ENCODE measurements at regions not wholly inside any gene's neighbourhood (a gene's known extent, or its start where the extent isn't known, plus 50 kb on each side); places are given as distances from the start of the nearest gene placed in this dataset.
A peak's percentile ranks its signal among the peaks of the same experiment; 100 is the strongest.

DNA sequence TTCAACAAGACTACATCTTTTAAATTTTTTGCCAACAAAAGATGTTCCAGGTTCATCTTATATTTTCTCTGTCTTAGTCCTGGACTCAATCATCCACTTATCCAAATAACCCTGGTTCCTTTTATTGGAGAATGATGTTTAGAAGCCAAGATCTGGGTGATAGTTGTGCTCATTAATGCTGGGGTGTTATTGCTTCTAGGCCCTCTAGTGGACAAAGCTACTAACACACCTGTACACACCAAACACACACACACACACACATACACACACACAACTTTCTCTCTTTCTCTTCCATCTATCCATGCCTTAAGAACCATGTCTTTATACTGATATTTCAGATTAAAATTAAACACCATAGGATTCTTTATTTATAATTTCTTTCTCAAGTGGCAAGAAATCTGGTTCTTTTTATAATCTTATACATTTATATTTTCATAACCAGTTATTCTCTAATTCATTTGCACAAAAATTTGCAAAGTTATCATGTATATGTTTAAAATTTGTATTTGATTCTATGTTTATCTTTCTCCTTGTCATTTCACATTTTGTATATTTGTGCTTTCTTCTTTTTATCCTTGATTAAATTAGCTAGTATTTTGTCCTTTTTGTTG lies 179.1 kb upstream of the SMIM23 start:
- DNase-seq (no peak), FAIRE-seq (peak; percentile 19)
- Histone ChIP-seq H3K27ac (ENCODE audit: low read depth in 1 of 3, low read length in 2 of 3) (no peak overlapping the region), H3K4me3 (ENCODE audit: low read depth in 1 of 3, low read length in 3 of 3) (no peak overlapping the region), H3K36me3 (ENCODE audit: control insufficient read depth in 3 of 3, insufficient read depth in 2 of 3, low read depth in 1 of 3, low read length in 3 of 3) (no peaks in the 10 kb centered on the region), H3K27me3 (ENCODE audit: control insufficient read depth in 3 of 3, insufficient read depth in 3 of 3, low read length in 3 of 3) (peaks cover 0 to 6% (median 0%) of the 10 kb centered on the region in 3 donors), H3K9me3 (ENCODE audit: control insufficient read depth in 2 of 2, insufficient read depth in 1 of 2, low read depth in 1 of 2, low read length in 1 of 2) (peaks cover 0 to 2% of the 10 kb centered on the region in 2 donors), H3K4me1 (ENCODE audit: control insufficient read depth in 3 of 3, insufficient read depth in 2 of 3, low read depth in 1 of 3, low read length in 2 of 3) (no peaks in the 10 kb centered on the region)

DNA sequence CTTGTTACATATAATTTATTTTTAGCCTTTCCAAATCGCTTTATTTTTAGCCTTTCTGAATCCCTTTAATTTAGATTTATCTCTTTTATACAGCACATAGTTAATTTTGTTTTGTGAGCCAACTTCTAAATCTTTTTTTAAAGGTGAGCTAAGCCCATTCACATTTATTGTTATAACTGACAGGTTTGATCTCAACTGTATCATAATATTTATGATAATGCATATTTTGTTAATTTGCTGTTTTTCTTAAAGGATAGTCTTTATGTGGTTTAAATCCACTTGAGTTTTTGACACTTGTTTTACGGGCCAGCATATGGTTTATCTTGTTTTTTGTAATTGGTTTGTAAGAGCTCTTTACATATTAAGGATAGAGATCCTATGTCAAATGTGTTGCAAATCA lies 177.8 kb upstream of the SMIM23 start:
- peaks cover 0 to 6% (median 2%) of the 10 kb centered on the region in 3 donors for H3K27me3 ChIP-seq (ENCODE audit: control insufficient read depth in 3 of 3, insufficient read depth in 3 of 3, low read length in 3 of 3)
- H3K4me1 ChIP-seq (ENCODE audit: control insufficient read depth in 3 of 3, insufficient read depth in 2 of 3, low read depth in 1 of 3, low read length in 2 of 3) = no peaks in the 10 kb centered on the region
- no peak overlapping the region for H3K27ac ChIP-seq (ENCODE audit: low read depth in 1 of 3, low read length in 2 of 3)
- no peaks in the 10 kb centered on the region for H3K36me3 ChIP-seq (ENCODE audit: control insufficient read depth in 3 of 3, insufficient read depth in 2 of 3, low read depth in 1 of 3, low read length in 3 of 3)
- peaks cover 0 to 2% of the 10 kb centered on the region in 2 donors for H3K9me3 ChIP-seq (ENCODE audit: control insufficient read depth in 2 of 2, insufficient read depth in 1 of 2, low read depth in 1 of 2, low read length in 1 of 2)
- DNase-seq = no peak
- WGBS, 3 donors = 82 to 89% (median 86%) methylated on average over 2 of the region's 2 CpGs
- FAIRE-seq = no peak
- no peak overlapping the region for H3K4me3 ChIP-seq (ENCODE audit: low read depth in 1 of 3, low read length in 3 of 3)

GRCh38 chr5:171609806-171610452 lies 175.7 kb upstream of the SMIM23 start:
- H3K27ac ChIP-seq (ENCODE audit: low read depth in 1 of 3, low read length in 2 of 3) = no peak overlapping the region
- H3K36me3 ChIP-seq (ENCODE audit: control insufficient read depth in 3 of 3, insufficient read depth in 2 of 3, low read depth in 1 of 3, low read length in 3 of 3) = no peaks in the 10 kb centered on the region
- peaks cover 0 to 14% (median 4%) of the 10 kb centered on the region in 3 donors for H3K27me3 ChIP-seq (ENCODE audit: control insufficient read depth in 3 of 3, insufficient read depth in 3 of 3, low read length in 3 of 3)
- DNase-seq (no peak), FAIRE-seq (no peak)
- H3K4me1 ChIP-seq (ENCODE audit: control insufficient read depth in 3 of 3, insufficient read depth in 2 of 3, low read depth in 1 of 3, low read length in 2 of 3) = no peaks in the 10 kb centered on the region
- WGBS, 3 donors = 47 to 55% (median 50%) methylated on average over 3 of the region's 3 CpGs
- no peak overlapping the region for H3K4me3 ChIP-seq (ENCODE audit: low read depth in 1 of 3, low read length in 3 of 3)
- H3K9me3 ChIP-seq (ENCODE audit: control insufficient read depth in 2 of 2, insufficient read depth in 1 of 2, low read depth in 1 of 2, low read length in 1 of 2) = peaks cover 0 to 2% of the 10 kb centered on the region in 2 donors

- Histone ChIP-seq H3K27ac (ENCODE audit: low read depth in 1 of 3, low read length in 2 of 3) (no peak overlapping the region), H3K4me3 (ENCODE audit: low read depth in 1 of 3, low read length in 3 of 3) (no peak overlapping the region), H3K4me1 (ENCODE audit: control insufficient read depth in 3 of 3, insufficient read depth in 2 of 3, low read depth in 1 of 3, low read length in 2 of 3) (no peaks in the 10 kb centered on the region), H3K9me3 (ENCODE audit: control insufficient read depth in 2 of 2, insufficient read depth in 1 of 2, low read depth in 1 of 2, low read length in 1 of 2) (peaks cover 0 to 2% of the 10 kb centered on the region in 2 donors), H3K36me3 (ENCODE audit: control insufficient read depth in 3 of 3, insufficient read depth in 2 of 3, low read depth in 1 of 3, low read length in 3 of 3) (no peaks in the 10 kb centered on the region), H3K27me3 (ENCODE audit: control insufficient read depth in 3 of 3, insufficient read depth in 3 of 3, low read length in 3 of 3) (peaks cover 0 to 14% (median 7%) of the 10 kb centered on the region in 3 donors)
- 50 to 59% (median 56%) methylated on average over 5 of the region's 5 CpGs for WGBS, 3 donors
- FAIRE-seq = no peak
- DNase-seq = no peak
These were observed 174.9 kb upstream of the SMIM23 start for GRCh38 chr5:171610686-171611085.

DNA sequence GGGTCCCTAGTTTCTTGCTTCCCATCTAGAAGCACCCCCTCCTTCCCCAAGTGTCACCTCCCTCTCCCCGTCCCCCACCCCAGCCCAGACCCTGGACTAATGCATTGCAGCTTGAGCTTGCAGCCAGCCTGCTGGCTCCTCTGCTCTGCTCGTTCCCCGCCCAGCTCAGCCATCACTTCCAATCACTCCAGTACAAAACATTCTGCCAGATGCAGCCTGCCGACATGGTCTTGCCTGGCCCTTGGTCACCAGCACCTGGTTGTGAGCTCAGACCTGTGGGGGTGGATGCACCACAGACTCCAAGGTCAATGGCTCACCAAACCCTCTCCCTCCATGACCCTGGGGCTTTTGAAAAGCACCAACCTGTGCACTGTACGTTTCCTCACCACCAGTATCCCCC lies 172.9 kb upstream of the SMIM23 start:
- H3K4me1 ChIP-seq (ENCODE audit: control insufficient read depth in 3 of 3, insufficient read depth in 2 of 3, low read depth in 1 of 3, low read length in 2 of 3) = no peaks in the 10 kb centered on the region
- FAIRE-seq (no peak), DNase-seq (no peak)
- no peak overlapping the region for H3K4me3 ChIP-seq (ENCODE audit: low read depth in 1 of 3, low read length in 3 of 3)
- 72 to 83% (median 73%) methylated on average over 5 of the region's 5 CpGs for WGBS, 3 donors
- no peak overlapping the region for H3K27ac ChIP-seq (ENCODE audit: low read depth in 1 of 3, low read length in 2 of 3)
- H3K36me3 ChIP-seq (ENCODE audit: control insufficient read depth in 3 of 3, insufficient read depth in 2 of 3, low read depth in 1 of 3, low read length in 3 of 3) = no peaks in the 10 kb centered on the region
- H3K9me3 ChIP-seq (ENCODE audit: control insufficient read depth in 2 of 2, insufficient read depth in 1 of 2, low read depth in 1 of 2, low read length in 1 of 2) = no peaks in the 10 kb centered on the region
- H3K27me3 ChIP-seq (ENCODE audit: control insufficient read depth in 3 of 3, insufficient read depth in 3 of 3, low read length in 3 of 3) = peaks cover 0 to 14% (median 7%) of the 10 kb centered on the region in 3 donors

DNA sequence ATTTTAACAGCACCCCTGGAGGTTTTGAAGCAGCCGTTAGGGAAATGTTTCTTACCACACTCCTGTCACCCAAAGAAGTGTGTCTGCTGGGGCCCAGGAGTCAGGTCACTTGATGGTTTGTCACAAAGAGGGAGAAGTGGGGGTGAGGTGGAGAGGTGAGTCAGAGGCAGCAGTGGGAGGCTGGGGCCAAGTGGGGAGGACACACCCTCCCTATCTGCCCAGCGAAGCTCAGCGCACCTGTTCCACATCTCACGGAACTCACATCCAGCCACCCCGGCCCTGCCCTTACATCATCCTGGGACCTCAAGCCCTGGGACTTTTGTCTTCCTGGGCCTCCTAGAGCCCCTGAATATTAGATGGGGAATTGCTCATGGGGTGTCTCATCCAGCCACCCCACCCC lies 171.1 kb upstream of the SMIM23 start:
- no peaks in the 10 kb centered on the region for H3K9me3 ChIP-seq (ENCODE audit: control insufficient read depth in 2 of 2, insufficient read depth in 1 of 2, low read depth in 1 of 2, low read length in 1 of 2)
- 6 to 78% (median 29%) methylated on average over 5 of the region's 5 CpGs for WGBS, 3 donors
- peaks cover 0 to 11% (median 7%) of the 10 kb centered on the region in 3 donors for H3K27me3 ChIP-seq (ENCODE audit: control insufficient read depth in 3 of 3, insufficient read depth in 3 of 3, low read length in 3 of 3)
- no peaks in the 10 kb centered on the region for H3K36me3 ChIP-seq (ENCODE audit: control insufficient read depth in 3 of 3, insufficient read depth in 2 of 3, low read depth in 1 of 3, low read length in 3 of 3)
- H3K4me1 ChIP-seq (ENCODE audit: control insufficient read depth in 3 of 3, insufficient read depth in 2 of 3, low read depth in 1 of 3, low read length in 2 of 3) = no peaks in the 10 kb centered on the region
- FAIRE-seq = no peak
- peak in 1 of 2 donors; percentile 21 for DNase-seq
- no peak overlapping the region for H3K27ac ChIP-seq (ENCODE audit: low read depth in 1 of 3, low read length in 2 of 3)
- no peak overlapping the region for H3K4me3 ChIP-seq (ENCODE audit: low read depth in 1 of 3, low read length in 3 of 3)

DNA sequence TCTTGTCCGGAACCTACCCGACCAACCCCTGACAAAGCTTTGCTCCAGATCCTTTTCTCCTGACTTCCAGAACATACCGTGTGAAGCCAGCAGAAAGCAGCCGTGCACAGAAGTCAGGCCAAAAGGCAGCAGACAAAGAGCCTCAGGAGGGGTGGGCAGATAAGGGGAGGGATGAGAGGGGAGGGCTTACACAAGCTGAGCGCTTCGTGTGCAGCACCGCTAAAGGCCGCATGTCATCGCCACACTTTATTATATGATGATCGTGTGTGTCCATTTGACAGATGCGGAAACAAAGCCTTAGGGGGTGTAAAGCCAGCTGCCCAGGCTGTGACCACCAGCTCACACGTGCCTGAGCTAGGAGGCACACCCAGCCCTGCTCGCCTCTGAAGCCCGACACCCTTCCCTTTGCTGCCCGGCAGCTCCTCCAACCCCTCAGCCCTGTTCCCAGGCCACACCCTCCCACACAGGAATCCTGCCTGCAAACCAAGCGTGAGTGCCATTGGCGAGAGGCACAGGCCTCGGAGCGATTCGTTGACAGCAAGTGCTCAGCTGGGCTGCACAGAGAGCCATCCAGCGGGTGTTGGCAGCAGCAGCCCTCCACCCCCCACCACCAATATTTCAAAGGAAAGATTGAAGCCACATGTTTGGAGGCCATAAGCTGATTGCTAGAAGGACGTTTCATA lies 170.5 kb upstream of the SMIM23 start:
- Histone ChIP-seq H3K4me1 (ENCODE audit: control insufficient read depth in 3 of 3, insufficient read depth in 2 of 3, low read depth in 1 of 3, low read length in 2 of 3) (no peaks in the 10 kb centered on the region), H3K9me3 (ENCODE audit: control insufficient read depth in 2 of 2, insufficient read depth in 1 of 2, low read depth in 1 of 2, low read length in 1 of 2) (no peaks in the 10 kb centered on the region), H3K36me3 (ENCODE audit: control insufficient read depth in 3 of 3, insufficient read depth in 2 of 3, low read depth in 1 of 3, low read length in 3 of 3) (no peaks in the 10 kb centered on the region), H3K4me3 (ENCODE audit: low read depth in 1 of 3, low read length in 3 of 3) (no peak overlapping the region), H3K27me3 (ENCODE audit: control insufficient read depth in 3 of 3, insufficient read depth in 3 of 3, low read length in 3 of 3) (peaks cover 0 to 8% (median 7%) of the 10 kb centered on the region in 3 donors), H3K27ac (ENCODE audit: low read depth in 1 of 3, low read length in 2 of 3) (no peak overlapping the region)
- DNase-seq (peak; percentile 22 to 26), FAIRE-seq (no peak)
- WGBS, 3 donors = 43 to 63% (median 56%) methylated on average over 22 of the region's 22 CpGs

DNA sequence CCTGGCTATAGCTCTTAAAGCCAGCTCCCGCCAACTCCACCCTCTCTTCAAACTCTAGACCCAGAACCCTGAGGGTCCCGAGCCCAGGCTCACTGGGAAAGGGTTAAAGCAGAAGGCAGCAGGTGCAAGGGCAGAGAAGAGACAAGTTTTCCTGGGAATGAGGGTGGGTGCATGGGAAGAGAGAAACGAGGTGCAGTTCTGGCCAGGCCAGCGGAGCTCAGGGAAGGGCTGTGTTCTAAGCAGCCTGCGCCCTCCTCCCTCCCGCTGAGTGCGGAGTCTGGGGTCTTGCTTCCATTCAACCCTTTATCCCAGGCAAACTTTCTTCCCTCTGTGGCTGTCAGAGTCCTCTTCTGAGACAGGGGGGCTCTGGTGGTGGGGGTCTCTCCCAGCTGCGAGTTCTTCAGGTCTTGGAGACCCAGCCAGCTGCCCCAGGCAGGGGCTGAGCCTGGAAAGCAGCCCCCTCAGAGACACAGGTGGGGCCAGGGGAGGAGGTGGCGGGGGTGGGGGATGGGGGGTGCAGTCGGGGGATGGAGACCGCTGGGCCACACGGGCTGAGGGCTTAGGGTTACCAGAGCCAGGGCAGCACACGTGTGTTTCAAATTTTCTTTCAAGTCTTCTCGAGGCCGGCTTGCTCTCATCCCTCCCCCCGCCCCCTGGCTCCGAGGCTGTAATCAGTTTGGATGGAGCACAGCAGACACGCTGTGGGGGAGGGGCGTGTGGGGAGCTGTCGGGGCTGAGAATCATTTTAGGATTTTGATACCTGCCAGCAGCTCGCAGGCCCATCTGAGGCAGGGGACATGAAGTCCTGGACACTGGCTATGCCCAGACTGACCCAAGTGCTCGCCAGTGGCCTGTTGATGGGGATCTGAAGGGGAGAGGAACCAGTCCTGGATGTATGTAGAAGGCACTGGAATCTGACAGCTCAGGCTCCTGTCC lies 169.6 kb upstream of the SMIM23 start:
- H3K9me3 ChIP-seq (ENCODE audit: control insufficient read depth in 2 of 2, insufficient read depth in 1 of 2, low read depth in 1 of 2, low read length in 1 of 2) = no peaks in the 10 kb centered on the region
- DNase-seq = no peak
- no peaks in the 10 kb centered on the region for H3K36me3 ChIP-seq (ENCODE audit: control insufficient read depth in 3 of 3, insufficient read depth in 2 of 3, low read depth in 1 of 3, low read length in 3 of 3)
- H3K4me1 ChIP-seq (ENCODE audit: control insufficient read depth in 3 of 3, insufficient read depth in 2 of 3, low read depth in 1 of 3, low read length in 2 of 3) = no peaks in the 10 kb centered on the region
- H3K27ac ChIP-seq (ENCODE audit: low read depth in 1 of 3, low read length in 2 of 3) = no peak overlapping the region
- no peak for FAIRE-seq
- H3K27me3 ChIP-seq (ENCODE audit: control insufficient read depth in 3 of 3, insufficient read depth in 3 of 3, low read length in 3 of 3) = peaks cover 0 to 8% (median 7%) of the 10 kb centered on the region in 3 donors
- no peak overlapping the region for H3K4me3 ChIP-seq (ENCODE audit: low read depth in 1 of 3, low read length in 3 of 3)
- 46 to 54% (median 49%) methylated on average over 21 to 22 of the region's 22 CpGs for WGBS, 3 donors

Measured in small intestine (tissue), 7 donors.